ENCODE measurements at regions not wholly inside any gene's neighbourhood (a gene's known extent, or its start where the extent isn't known, plus 50 kb on each side); places are given as distances from the start of the nearest gene placed in this dataset.
A peak's percentile ranks its signal among the peaks of the same experiment; 100 is the strongest.

GRCh38 chr14:83485591-83485990, 1951.9 kb upstream of the SEL1L start:
- TF ChIP-seq, protein P1, sequence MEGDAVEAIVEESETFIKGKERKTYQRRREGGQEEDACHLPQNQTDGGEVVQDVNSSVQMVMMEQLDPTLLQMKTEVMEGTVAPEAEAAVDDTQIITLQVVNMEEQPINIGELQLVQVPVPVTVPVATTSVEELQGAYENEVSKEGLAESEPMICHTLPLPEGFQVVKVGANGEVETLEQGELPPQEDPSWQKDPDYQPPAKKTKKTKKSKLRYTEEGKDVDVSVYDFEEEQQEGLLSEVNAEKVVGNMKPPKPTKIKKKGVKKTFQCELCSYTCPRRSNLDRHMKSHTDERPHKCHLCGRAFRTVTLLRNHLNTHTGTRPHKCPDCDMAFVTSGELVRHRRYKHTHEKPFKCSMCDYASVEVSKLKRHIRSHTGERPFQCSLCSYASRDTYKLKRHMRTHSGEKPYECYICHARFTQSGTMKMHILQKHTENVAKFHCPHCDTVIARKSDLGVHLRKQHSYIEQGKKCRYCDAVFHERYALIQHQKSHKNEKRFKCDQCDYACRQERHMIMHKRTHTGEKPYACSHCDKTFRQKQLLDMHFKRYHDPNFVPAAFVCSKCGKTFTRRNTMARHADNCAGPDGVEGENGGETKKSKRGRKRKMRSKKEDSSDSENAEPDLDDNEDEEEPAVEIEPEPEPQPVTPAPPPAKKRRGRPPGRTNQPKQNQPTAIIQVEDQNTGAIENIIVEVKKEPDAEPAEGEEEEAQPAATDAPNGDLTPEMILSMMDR (IDR thresholded peaks at IDR 0.05): no peak
- H3K79me2 ChIP-seq: no peaks in the 10 kb centered on the region
- H3K27me3 ChIP-seq (ENCODE audit: control insufficient read depth, insufficient read depth, low read length): no peaks in the 10 kb centered on the region
- no peak overlapping the region for H2AFZ ChIP-seq
- H3K9ac ChIP-seq: no peak overlapping the region
- peaks cover 3% of the 10 kb centered on the region for H3K4me1 ChIP-seq
- no peaks in the 10 kb centered on the region for H3K36me3 ChIP-seq (ENCODE audit: control insufficient read depth, insufficient read depth, low read length)
- H3K4me3 ChIP-seq (ENCODE audit: low read depth, low read length): no peak overlapping the region
- no peak overlapping the region for H3K27ac ChIP-seq
- no peaks in the 10 kb centered on the region for H3K9me3 ChIP-seq (ENCODE audit: control insufficient read depth, low read length)
- no peak overlapping the region for H3K4me2 ChIP-seq (ENCODE audit: low read length)

DNA sequence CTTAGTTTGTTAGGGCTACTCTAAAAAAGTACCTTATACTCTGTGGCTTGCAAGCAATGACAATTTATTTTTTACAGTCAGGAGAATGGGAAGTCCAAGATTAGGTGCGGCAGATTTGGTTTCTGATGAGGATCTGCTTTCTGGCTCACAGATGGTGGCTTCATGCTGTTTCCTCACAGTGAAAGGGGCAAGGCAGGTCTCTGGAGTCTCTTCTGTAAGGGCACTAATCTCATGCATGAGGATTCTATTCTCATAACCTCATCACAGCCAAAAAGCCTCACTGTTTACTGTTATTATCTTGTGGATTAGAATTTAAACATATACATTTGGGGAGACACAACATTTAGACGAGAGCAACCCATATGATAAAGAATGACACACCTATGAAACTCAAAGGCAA, 1957.4 kb upstream of the SEL1L start:
- no peaks in the 10 kb centered on the region for H3K79me2 ChIP-seq
- no peak overlapping the region for H2AFZ ChIP-seq
- TF ChIP-seq, protein P1 (IDR thresholded peaks at IDR 0.05): no peak
- H3K27me3 ChIP-seq (ENCODE audit: control insufficient read depth, insufficient read depth, low read length): no peaks in the 10 kb centered on the region
- no peak overlapping the region for H3K9ac ChIP-seq
- H3K9me3 ChIP-seq (ENCODE audit: control insufficient read depth, low read length): no peaks in the 10 kb centered on the region
- H3K4me2 ChIP-seq (ENCODE audit: low read length): no peak overlapping the region
- H3K36me3 ChIP-seq (ENCODE audit: control insufficient read depth, insufficient read depth, low read length): no peaks in the 10 kb centered on the region
- no peak overlapping the region for H3K27ac ChIP-seq
- no peak overlapping the region for H3K4me3 ChIP-seq (ENCODE audit: low read depth, low read length)
- no peaks in the 10 kb centered on the region for H3K4me1 ChIP-seq

DNA sequence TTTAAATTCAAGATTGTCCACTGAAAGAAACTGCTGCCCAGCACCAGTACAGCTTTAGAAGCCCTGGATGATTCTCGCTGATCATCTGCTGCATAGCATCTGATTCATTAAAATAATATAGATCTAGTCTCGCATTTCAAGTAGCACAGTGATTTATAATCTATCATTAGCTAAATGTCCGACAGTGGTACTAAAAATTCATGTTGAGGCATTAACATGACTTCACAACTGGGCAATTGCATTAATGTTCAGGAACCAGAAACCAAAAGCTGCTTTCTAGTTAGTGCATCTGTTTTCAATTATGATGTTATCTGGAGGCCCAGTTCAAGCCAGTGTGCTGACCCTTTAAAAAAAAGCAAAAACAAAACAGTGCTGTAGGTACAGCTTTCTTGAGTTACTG, 1987.2 kb upstream of the SEL1L start:
- Histone ChIP-seq H3K79me2 (no peaks in the 10 kb centered on the region), H3K4me1 (no peaks in the 10 kb centered on the region), H3K4me3 (ENCODE audit: low read depth, low read length) (no peak overlapping the region), H3K27ac (no peak overlapping the region), H3K9me3 (ENCODE audit: control insufficient read depth, low read length) (no peaks in the 10 kb centered on the region), H3K9ac (no peak overlapping the region), H2AFZ (no peak overlapping the region), H3K36me3 (ENCODE audit: control insufficient read depth, insufficient read depth, low read length) (peaks cover 2% of the 10 kb centered on the region), H3K27me3 (ENCODE audit: control insufficient read depth, insufficient read depth, low read length) (peaks cover 3% of the 10 kb centered on the region), H3K4me2 (ENCODE audit: low read length) (no peak overlapping the region)
- TF ChIP-seq, protein P1 (IDR thresholded peaks at IDR 0.05): no peak

GRCh38 chr14:83529531-83529930, 1995.9 kb upstream of the SEL1L start:
- H3K9ac ChIP-seq: no peak overlapping the region
- no peak overlapping the region for H3K27ac ChIP-seq
- no peaks in the 10 kb centered on the region for H3K4me1 ChIP-seq
- no peak overlapping the region for H3K4me2 ChIP-seq (ENCODE audit: low read length)
- TF ChIP-seq, protein P1 (IDR thresholded peaks at IDR 0.05): no peak
- no peak overlapping the region for H3K4me3 ChIP-seq (ENCODE audit: low read depth, low read length)
- no peaks in the 10 kb centered on the region for H3K36me3 ChIP-seq (ENCODE audit: control insufficient read depth, insufficient read depth, low read length)
- H2AFZ ChIP-seq: no peak overlapping the region
- H3K79me2 ChIP-seq: no peaks in the 10 kb centered on the region
- H3K9me3 ChIP-seq (ENCODE audit: control insufficient read depth, low read length): no peaks in the 10 kb centered on the region
- H3K27me3 ChIP-seq (ENCODE audit: control insufficient read depth, insufficient read depth, low read length): no peaks in the 10 kb centered on the region

- H3K4me3 ChIP-seq (ENCODE audit: low read depth, low read length): no peak overlapping the region
- H3K9me3 ChIP-seq (ENCODE audit: control insufficient read depth, low read length): no peaks in the 10 kb centered on the region
- no peaks in the 10 kb centered on the region for H3K27me3 ChIP-seq (ENCODE audit: control insufficient read depth, insufficient read depth, low read length)
- H3K27ac ChIP-seq: no peak overlapping the region
- H3K4me1 ChIP-seq: no peaks in the 10 kb centered on the region
- peak overlapping the region; percentile 26 for H2AFZ ChIP-seq
- no peak overlapping the region for H3K4me2 ChIP-seq (ENCODE audit: low read length)
- TF ChIP-seq, protein P1 (IDR thresholded peaks at IDR 0.05): no peak
- H3K36me3 ChIP-seq (ENCODE audit: control insufficient read depth, insufficient read depth, low read length): no peaks in the 10 kb centered on the region
- no peaks in the 10 kb centered on the region for H3K79me2 ChIP-seq
- H3K9ac ChIP-seq: no peak overlapping the region
These were observed 1996.2 kb upstream of the FLRT2 start for GRCh38 chr14:83533734-83534133.
